ENCODE measurements at regions not wholly inside any gene's neighbourhood (a gene's known extent, or its start where the extent isn't known, plus 50 kb on each side); places are given as distances from the start of the nearest gene placed in this dataset.

DNA sequence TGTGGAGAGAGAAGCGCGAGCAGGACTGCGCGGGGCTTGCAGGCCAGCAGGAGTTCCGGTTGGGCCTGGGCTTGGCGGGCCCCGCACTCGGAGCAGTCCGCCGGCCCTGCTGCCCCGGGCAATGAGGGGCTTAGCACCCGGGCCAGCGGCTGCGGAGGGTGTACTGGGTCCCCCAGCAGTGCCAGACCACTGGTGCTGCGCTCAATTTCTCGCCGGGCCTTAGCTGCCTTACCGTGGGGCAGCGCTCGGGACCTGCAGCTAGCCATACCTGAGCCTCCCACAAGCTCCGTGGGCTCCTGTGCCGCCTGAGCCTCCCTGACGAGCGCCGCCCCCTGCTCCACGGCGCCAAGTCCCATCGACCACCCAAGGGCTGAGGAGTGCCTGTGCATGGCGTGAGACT is 89.0 kb upstream of the MBOAT1 start:
- TF ChIP-seq ZFX (IDR thresholded peaks at IDR 0.05; ENCODE audit: borderline replicate concordance): no peak
- TF ChIP-seq, protein P1, sequence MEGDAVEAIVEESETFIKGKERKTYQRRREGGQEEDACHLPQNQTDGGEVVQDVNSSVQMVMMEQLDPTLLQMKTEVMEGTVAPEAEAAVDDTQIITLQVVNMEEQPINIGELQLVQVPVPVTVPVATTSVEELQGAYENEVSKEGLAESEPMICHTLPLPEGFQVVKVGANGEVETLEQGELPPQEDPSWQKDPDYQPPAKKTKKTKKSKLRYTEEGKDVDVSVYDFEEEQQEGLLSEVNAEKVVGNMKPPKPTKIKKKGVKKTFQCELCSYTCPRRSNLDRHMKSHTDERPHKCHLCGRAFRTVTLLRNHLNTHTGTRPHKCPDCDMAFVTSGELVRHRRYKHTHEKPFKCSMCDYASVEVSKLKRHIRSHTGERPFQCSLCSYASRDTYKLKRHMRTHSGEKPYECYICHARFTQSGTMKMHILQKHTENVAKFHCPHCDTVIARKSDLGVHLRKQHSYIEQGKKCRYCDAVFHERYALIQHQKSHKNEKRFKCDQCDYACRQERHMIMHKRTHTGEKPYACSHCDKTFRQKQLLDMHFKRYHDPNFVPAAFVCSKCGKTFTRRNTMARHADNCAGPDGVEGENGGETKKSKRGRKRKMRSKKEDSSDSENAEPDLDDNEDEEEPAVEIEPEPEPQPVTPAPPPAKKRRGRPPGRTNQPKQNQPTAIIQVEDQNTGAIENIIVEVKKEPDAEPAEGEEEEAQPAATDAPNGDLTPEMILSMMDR (IDR thresholded peaks at IDR 0.05): no peak
- H3K27ac ChIP-seq: no peak overlapping the region

DNA sequence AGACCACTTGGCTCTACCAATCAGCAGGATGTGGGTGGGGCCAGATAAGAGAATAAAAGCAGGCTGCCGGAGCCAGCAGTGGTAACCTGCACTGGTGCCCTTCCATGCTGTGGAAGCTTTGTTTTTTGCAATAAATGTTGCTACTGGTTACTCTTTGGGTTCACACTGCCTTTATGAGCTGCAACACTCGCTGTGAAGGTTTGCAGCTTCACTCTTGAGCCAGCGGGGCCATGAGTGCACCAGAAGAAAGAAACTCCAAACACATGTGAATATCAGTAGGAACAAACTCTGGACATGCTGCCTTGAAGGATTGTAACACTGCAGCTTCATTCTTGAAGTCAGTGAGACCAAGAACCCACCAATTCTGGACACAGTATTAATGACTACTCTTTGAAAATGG is 89.9 kb upstream of the MBOAT1 start:
- TF ChIP-seq, protein P1 (IDR thresholded peaks at IDR 0.05): no peak
- TF ChIP-seq ZFX (IDR thresholded peaks at IDR 0.05; ENCODE audit: borderline replicate concordance): no peak
- H3K27ac ChIP-seq: no peak overlapping the region

DNA sequence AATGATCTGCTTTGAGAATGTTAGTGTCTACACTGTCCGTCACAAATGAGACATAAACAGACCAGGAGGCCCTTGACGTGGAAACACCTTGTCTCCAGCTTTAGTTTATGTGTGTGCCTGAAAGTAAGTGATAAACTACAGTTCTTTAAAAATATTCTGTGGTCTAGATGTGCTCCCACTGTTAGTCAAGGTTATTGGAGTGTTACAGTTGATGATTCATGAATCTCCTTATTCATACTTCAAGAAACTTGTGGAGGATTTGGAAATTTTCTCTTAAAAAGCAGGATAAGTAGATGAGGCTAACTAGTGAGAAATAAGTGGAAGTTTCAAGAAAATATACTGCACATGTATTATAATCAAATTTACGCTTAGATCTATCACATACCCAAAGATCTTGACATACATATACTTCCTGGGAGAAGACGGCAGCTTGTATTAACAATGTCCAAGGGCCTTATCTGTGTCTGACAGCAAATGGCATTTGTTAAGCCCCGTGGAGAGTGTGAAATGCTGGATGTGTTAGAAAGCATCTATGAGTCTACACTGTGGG is 90.5 kb upstream of the MBOAT1 start:
- TF ChIP-seq ZFX (IDR thresholded peaks at IDR 0.05; ENCODE audit: borderline replicate concordance): no peak
- TF ChIP-seq, protein P1 (IDR thresholded peaks at IDR 0.05): no peak
- H3K27ac ChIP-seq: no peak overlapping the region

DNA sequence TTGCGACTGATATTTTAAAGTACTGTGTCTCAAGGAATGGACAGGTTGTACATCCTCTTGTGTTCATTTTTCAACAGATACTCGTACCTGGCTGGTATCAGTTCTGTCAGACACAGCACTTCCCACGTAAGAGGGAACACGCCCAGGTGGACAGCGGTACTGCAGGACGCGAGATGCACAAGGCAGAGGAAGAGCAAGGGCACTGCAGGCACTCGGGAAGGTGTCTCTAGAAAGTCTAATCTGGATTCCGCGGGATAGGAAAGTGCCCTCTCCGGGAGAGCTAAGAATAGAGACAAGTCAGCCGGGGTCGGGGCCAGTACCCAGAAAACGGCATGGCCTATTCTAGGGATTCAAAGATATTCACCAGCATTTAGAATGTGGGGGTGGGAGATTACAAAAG is 94.2 kb upstream of the MBOAT1 start:
- TF ChIP-seq ZFX (IDR thresholded peaks at IDR 0.05; ENCODE audit: borderline replicate concordance): no peak
- TF ChIP-seq, protein P1 (IDR thresholded peaks at IDR 0.05): no peak
- no peak overlapping the region for H3K27ac ChIP-seq

DNA sequence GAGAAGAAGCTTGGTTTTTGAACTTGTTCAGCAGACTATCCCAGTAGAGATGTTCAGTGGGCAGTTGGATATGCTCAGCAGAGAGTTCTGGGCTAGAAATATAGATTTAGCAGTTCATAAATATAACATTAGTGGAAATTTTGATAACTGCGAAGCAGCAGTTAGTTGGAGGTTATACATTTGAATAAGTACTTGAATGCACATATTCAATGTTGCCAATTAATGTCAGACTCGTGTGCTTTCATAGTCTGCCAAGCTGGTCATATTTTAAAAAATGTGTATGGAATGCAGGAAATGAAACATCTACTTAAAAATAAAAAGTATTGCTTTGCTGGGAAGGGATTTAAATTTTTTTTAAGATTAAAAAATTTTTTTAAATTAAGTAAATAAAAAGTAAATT is 92.5 kb upstream of the E2F3 start:
- TF ChIP-seq, protein P1 (IDR thresholded peaks at IDR 0.05): no peak
- TF ChIP-seq ZFX (IDR thresholded peaks at IDR 0.05; ENCODE audit: borderline replicate concordance): no peak
- no peak overlapping the region for H3K27ac ChIP-seq

DNA sequence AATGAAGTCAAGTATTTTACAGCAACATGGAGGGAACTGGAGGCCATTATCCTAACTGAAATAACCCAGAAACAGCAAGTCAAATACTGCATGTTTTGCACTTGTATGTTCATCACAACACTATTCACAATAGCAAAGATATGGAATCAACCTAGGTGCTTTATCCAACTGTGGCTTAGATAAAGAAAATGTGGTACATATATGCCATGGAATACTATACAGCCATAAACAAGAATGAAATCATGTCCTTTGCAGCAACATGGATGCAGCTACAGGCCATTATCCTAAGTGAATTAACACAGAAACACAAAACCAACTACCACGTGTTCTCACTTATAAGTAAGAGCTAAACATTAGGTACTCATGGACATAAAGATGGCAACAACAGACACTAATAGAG is 91.5 kb upstream of the E2F3 start:
- no peak overlapping the region for H3K27ac ChIP-seq
- TF ChIP-seq ZFX (IDR thresholded peaks at IDR 0.05; ENCODE audit: borderline replicate concordance): no peak

DNA sequence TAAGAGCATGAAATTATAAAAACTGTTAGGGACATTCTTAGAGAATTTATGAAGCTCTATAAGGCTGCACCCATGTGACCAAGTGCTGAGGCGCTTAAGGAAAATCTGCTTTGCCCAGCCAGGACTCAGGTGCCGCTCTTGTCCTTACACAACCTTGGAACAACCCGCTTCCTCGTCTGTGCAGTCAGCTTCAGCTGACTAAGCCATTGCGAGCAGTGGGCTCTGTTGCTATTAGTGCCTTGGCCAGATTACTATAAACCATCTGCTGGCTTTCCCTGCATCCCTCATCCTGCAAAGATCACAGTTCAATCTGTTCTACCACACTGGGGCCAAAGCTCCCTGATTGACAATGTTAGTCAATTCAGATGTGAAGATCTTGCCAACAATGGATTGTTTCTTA is 89.1 kb upstream of the E2F3 start:
- TF ChIP-seq, protein P1 (IDR thresholded peaks at IDR 0.05): no peak
- no peak for TF ChIP-seq ZFX (IDR thresholded peaks at IDR 0.05; ENCODE audit: borderline replicate concordance)
- H3K27ac ChIP-seq: no peak overlapping the region

DNA sequence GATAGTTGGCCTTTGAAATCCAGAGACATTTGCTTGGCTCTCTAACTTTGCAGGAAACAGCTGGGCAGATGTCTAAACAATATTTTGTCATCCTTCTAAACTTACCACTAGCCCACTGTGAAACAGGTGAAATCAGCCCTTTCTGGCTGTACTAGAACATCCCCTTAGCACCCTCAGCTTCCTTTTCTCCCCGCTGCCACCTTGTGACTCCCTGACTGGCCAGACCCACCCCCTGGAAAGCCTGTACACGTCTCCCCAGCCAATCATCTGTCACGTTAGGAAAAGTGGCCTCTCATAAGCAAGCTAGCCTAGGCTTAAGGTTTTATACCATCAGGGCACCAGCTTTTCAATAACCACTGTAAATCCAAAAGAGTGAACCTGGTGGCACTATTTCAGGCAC is 88.6 kb upstream of the E2F3 start:
- no peak for TF ChIP-seq ZFX (IDR thresholded peaks at IDR 0.05; ENCODE audit: borderline replicate concordance)
- TF ChIP-seq, protein P1 (IDR thresholded peaks at IDR 0.05): no peak
- H3K27ac ChIP-seq: no peak overlapping the region

Data from 22Rv1 (cell line).